ENCODE measurements at regions not wholly inside any gene's neighbourhood (a gene's known extent, or its start where the extent isn't known, plus 50 kb on each side); places are given as distances from the start of the nearest gene placed in this dataset.
"Not testable (repeated sequence)": the region's sequence is repeated elsewhere in the genome, so short reads cannot be mapped to it uniquely, and the experiment has no call there.

DNA sequence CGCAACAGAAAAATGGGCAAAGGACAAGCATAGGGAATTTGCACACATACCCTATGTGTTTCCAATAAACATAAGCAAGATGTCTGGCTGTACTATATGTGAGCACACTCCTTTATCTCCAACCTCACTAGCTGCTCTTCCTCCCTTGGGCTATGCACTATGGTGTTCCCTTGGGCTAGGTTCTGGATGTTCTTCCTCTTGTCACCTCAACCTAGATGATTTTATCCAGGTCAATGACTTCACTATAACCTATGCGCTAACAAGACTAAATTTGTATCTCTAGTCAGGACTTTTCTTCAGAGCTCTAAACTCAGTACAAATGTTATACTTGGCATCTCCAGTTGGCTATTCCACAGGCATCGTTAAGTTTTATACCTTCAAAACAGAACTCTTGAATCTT lies 66.0 kb downstream of the B4GALT7 start:
- TF ChIP-seq, protein P1, sequence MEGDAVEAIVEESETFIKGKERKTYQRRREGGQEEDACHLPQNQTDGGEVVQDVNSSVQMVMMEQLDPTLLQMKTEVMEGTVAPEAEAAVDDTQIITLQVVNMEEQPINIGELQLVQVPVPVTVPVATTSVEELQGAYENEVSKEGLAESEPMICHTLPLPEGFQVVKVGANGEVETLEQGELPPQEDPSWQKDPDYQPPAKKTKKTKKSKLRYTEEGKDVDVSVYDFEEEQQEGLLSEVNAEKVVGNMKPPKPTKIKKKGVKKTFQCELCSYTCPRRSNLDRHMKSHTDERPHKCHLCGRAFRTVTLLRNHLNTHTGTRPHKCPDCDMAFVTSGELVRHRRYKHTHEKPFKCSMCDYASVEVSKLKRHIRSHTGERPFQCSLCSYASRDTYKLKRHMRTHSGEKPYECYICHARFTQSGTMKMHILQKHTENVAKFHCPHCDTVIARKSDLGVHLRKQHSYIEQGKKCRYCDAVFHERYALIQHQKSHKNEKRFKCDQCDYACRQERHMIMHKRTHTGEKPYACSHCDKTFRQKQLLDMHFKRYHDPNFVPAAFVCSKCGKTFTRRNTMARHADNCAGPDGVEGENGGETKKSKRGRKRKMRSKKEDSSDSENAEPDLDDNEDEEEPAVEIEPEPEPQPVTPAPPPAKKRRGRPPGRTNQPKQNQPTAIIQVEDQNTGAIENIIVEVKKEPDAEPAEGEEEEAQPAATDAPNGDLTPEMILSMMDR (conservative IDR thresholded peaks at IDR 0.05; ENCODE audit: low read depth in 2 of 2) = not testable (repeated sequence)
- not testable (repeated sequence) for TF ChIP-seq EZH2 (IDR thresholded peaks at IDR 0.05; ENCODE audit: low read depth, unreplicated experiment); ZNF462 (CRISPR knock-in tag; IDR thresholded peaks at IDR 0.05); EZH2phosphoT487 (IDR thresholded peaks at IDR 0.05; ENCODE audit: unreplicated experiment); REST (IDR thresholded peaks at IDR 0.05; ENCODE audit: unreplicated experiment); POLR2AphosphoS5 (IDR thresholded peaks at IDR 0.05; ENCODE audit: low read depth); STAT1 (IDR thresholded peaks at IDR 0.05; ENCODE audit: unreplicated experiment); ZNF331 (CRISPR knock-in tag; IDR thresholded peaks at IDR 0.05; ENCODE audit: low read depth); CREB1 (CRISPR knock-in tag; IDR thresholded peaks at IDR 0.05; ENCODE audit: low read depth); ZNF114 (CRISPR knock-in tag; IDR thresholded peaks at IDR 0.05)
- TF ChIP-seq, protein P2, sequence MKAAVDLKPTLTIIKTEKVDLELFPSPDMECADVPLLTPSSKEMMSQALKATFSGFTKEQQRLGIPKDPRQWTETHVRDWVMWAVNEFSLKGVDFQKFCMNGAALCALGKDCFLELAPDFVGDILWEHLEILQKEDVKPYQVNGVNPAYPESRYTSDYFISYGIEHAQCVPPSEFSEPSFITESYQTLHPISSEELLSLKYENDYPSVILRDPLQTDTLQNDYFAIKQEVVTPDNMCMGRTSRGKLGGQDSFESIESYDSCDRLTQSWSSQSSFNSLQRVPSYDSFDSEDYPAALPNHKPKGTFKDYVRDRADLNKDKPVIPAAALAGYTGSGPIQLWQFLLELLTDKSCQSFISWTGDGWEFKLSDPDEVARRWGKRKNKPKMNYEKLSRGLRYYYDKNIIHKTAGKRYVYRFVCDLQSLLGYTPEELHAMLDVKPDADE (IDR thresholded peaks at IDR 0.05) = not testable (repeated sequence)

All from GM23338 (cell line).